PC-3 (cell line): ENCODE measurements at regions not wholly inside any gene's neighbourhood (a gene's known extent, or its start where the extent isn't known, plus 50 kb on each side); places are given as distances from the start of the nearest gene placed in this dataset.

ENCODE experiments used
- ATAC-seq: fragments of 200-7000 bp; cut with Tn5 transposase; 2 replicates; pipeline ENCODE4 v1.9.1; 2020; ENCODE audit warnings: mild to moderate bottlenecking, moderate library complexity
- BruUV-seq: library from RNA; stranded (reverse); fragments of 400-500 nt; replicated peaks from 2 replicates; lab custom pipeline; 2021; lab: Mats Ljungman, UMichigan
- CTCF ChIA-PET: fragments of 300-600 bp; sonication (Branson Sonifier 250); formaldehyde crosslinking; loops from one replicate; lab custom pipeline; 2022; ENCODE audit warnings: antibody characterized with exemption; lab: Charles Lee
- POLR2A ChIA-PET: fragments of 300-600 bp; sonication (Branson Sonifier 250); formaldehyde crosslinking; loops from one replicate; lab custom pipeline; 2022; ENCODE audit warnings: antibody characterized with exemption; ENCODE audit not compliant: unreplicated experiment; lab: Charles Lee
- DNase-seq: peaks from one replicate; pipeline ENCODE4 v3.0.0-alpha.2; 2015
- H2AFZ ChIP-seq: fragments of 300-600 bp; sonication (generic); 2 replicates; pipeline ENCODE4 v1.6.0; 2016; ENCODE audit warnings: antibody characterized with exemption, low read length
- H3F3A ChIP-seq: fragments of 300-600 bp; sonication (generic); one replicate; pipeline ENCODE4 v1.6.0; 2017; ENCODE audit warnings: antibody characterized with exemption, low read length, control low read depth, mild to moderate bottlenecking; ENCODE audit not compliant: unreplicated experiment
- H3K27ac ChIP-seq: fragments of 300-600 bp; sonication (generic); 2 replicates; pipeline ENCODE4 v1.5.1; 2016; ENCODE audit warnings: mild to moderate bottlenecking, low read length
- H3K27me3 ChIP-seq: fragments of 300-600 bp; sonication (generic); 2 replicates; pipeline ENCODE4 v1.6.1; 2016; ENCODE audit warnings: low read length, mixed read lengths
- H3K36me3 ChIP-seq: fragments of 300-600 bp; sonication (generic); 2 replicates; pipeline ENCODE4 v1.6.1; 2016; ENCODE audit warnings: low read depth, mixed run types, low read length, mixed read lengths
- H3K4me1 ChIP-seq: fragments of 300-600 bp; sonication (generic); 2 replicates; pipeline ENCODE4 v1.5.1; 2016; ENCODE audit warnings: low read length; ENCODE audit not compliant: insufficient read depth
- H3K4me2 ChIP-seq: fragments of 300-600 bp; sonication (generic); 2 replicates; pipeline ENCODE4 v1.6.0; 2016; ENCODE audit warnings: low read length
- H3K4me3 ChIP-seq: fragments of 300-600 bp; sonication (generic); 2 replicates; pipeline ENCODE4 v1.5.1; 2016; ENCODE audit warnings: mild to moderate bottlenecking, low read length, mixed read lengths
- H3K79me2 ChIP-seq: fragments of 300-600 bp; sonication (generic); 2 replicates; pipeline ENCODE4 v1.6.1; 2017; ENCODE audit warnings: low read length, mixed read lengths
- H3K9ac ChIP-seq: fragments of 300-600 bp; sonication (generic); 2 replicates; pipeline ENCODE4 v1.6.0; 2016; ENCODE audit warnings: mild to moderate bottlenecking, low read length
- H3K9me2 ChIP-seq: fragments of 300-600 bp; sonication (generic); replicated peaks from 2 replicates; pipeline ENCODE4 v1.6.1; 2016; ENCODE audit warnings: mixed run types, low read length, mixed read lengths
- H3K9me3 ChIP-seq: fragments of 300-600 bp; sonication (generic); 2 replicates; pipeline ENCODE4 v1.6.1; 2016; ENCODE audit warnings: low read length, mixed read lengths
- H4K20me1 ChIP-seq: fragments of 300-600 bp; sonication (generic); 2 replicates; pipeline ENCODE4 v1.6.1; 2016; ENCODE audit warnings: low read length, mixed read lengths
- CTCF ChIP-seq: fragments of 300-600 bp; sonication (generic); conservative IDR thresholded peaks from 2 replicates; pipeline ENCODE4 v1.5.1; 2017; ENCODE audit warnings: antibody characterized with exemption, low read depth, mild to moderate bottlenecking, low read length
- EZH2 ChIP-seq: fragments of 300-600 bp; sonication (generic); IDR thresholded peaks from one replicate; pipeline ENCODE4 v1.6.1; 2017; ENCODE audit warnings: antibody characterized with exemption, mild to moderate bottlenecking, low read length; ENCODE audit not compliant: unreplicated experiment
- EZH2phosphoT487 ChIP-seq: fragments of 300-600 bp; sonication (generic); IDR thresholded peaks from 2 replicates; pipeline ENCODE4 v1.6.1; 2018; ENCODE audit warnings: mild to moderate bottlenecking, antibody characterized with exemption, low read length, borderline replicate concordance
- intact Hi-C: fragments of 100-400 bp; cut with micrococcal nuclease; formaldehyde crosslinking; loops from 2 replicates; pipeline ENCODE4 v1.9.0; 2023

- Histone ChIP-seq H3K4me2 (no peak overlapping the region), H3K27ac (no peak overlapping the region), H3K9ac (no peak overlapping the region), H3K9me2 (no peaks in the 10 kb centered on the region), H3K9me3 (no peaks in the 10 kb centered on the region), H3K4me3 (no peak overlapping the region), H4K20me1 (no peaks in the 10 kb centered on the region), H3K36me3 (no peaks in the 10 kb centered on the region), H3K27me3 (no peaks in the 10 kb centered on the region), H3K79me2 (no peaks in the 10 kb centered on the region), H3F3A (no peaks in the 10 kb centered on the region), H2AFZ (no peak overlapping the region), H3K4me1 (no peaks in the 10 kb centered on the region)
- TF ChIP-seq EZH2phosphoT487 (no peak), CTCF (no peak), EZH2 (no peak)
- POLR2A ChIA-PET, result no interaction called here
- intact Hi-C loops, result no loop called here
- CTCF ChIA-PET, result no interaction called here
- no peak for ATAC-seq
- no peak for DNase-seq
- BruUV-seq, result no TSS peak
These were observed 139.5 kb downstream of the ZPLD1 start for GRCh38 chr3:102574355-102574754.

GRCh38 chr3:102576651-102577050, 141.8 kb downstream of the ZPLD1 start:
- no peaks in the 10 kb centered on the region for H3K9me2 ChIP-seq

More at GRCh38 chr3:102576651-102577050, 141.8 kb downstream of the ZPLD1 start:
- Histone ChIP-seq H3K4me2 (no peak overlapping the region), H3K79me2 (no peaks in the 10 kb centered on the region), H3K9ac (no peak overlapping the region), H3K27me3 (no peaks in the 10 kb centered on the region), H3K27ac (no peak overlapping the region), H3K4me1 (no peaks in the 10 kb centered on the region), H3K4me3 (no peak overlapping the region), H2AFZ (no peak overlapping the region), H4K20me1 (no peaks in the 10 kb centered on the region), H3K9me3 (no peaks in the 10 kb centered on the region), H3F3A (no peaks in the 10 kb centered on the region), H3K36me3 (no peaks in the 10 kb centered on the region)
- intact Hi-C loops, result loop anchor here (1.0 kb wide), 1 partner anchor 22 kb away; no protein-coding TSS in a partner anchor
- DNase-seq, result no peak
- no TSS peak for BruUV-seq
- CTCF ChIA-PET, result no interaction called here
- TF ChIP-seq EZH2phosphoT487 (no peak), EZH2 (no peak), CTCF (no peak)
- POLR2A ChIA-PET, result interaction anchor here (0.7 kb wide), 1 partner anchor 35 kb away, joined by 7 read pairs; no protein-coding TSS in a partner anchor
- ATAC-seq, result peak; percentile 33; the same call in 1 of the 2 replicates
